Esophagus muscularis mucosa (tissue), 4 donors: ENCODE measurements at regions not wholly inside any gene's neighbourhood (a gene's known extent, or its start where the extent isn't known, plus 50 kb on each side); places are given as distances from the start of the nearest gene placed in this dataset.

Experiments used
- CTCF ChIP-seq, 3 experiments: fragments of 200-600 bp in 2 of 3; fragments of 450-650 bp in 1 of 3; sonication (generic) in 2 of 3; IDR thresholded peaks; one replicate each; pipeline ENCODE4 v1.5.1; 2017 to 2019; ENCODE audit warnings: antibody characterized with exemption in 3 of 3, mild to moderate bottlenecking in 2 of 3, moderate library complexity in 1 of 3
- EP300 ChIP-seq: sonication (generic); formaldehyde crosslinking; IDR thresholded peaks from one replicate; pipeline ENCODE4 v1.6.1; 2017; ENCODE audit warnings: antibody characterized with exemption
- POLR2A ChIP-seq: fragments of 450-650 bp; IDR thresholded peaks from one replicate; pipeline ENCODE4 v1.6.1; 2017; ENCODE audit warnings: antibody characterized with exemption, moderate library complexity, mild to moderate bottlenecking, low read depth

GRCh38 chr5:159850160-159850559, 66.1 kb upstream of the ADRA1B start:
- TF ChIP-seq CTCF (IDR thresholded peaks at IDR 0.05) (no peak), EP300 (no peak), POLR2A (no peak)
